ENCODE measurements at regions not wholly inside any gene's neighbourhood (a gene's known extent, or its start where the extent isn't known, plus 50 kb on each side); places are given as distances from the start of the nearest gene placed in this dataset.

- Histone ChIP-seq H3K4me1 (ENCODE audit: control insufficient read depth in 2 of 2, insufficient read depth in 2 of 2, low read length in 2 of 2) (no peaks in the 10 kb centered on the region), H3K4me3 (ENCODE audit: control extremely low read depth in 1 of 5, extremely low read depth in 1 of 5, insufficient read depth in 1 of 5, low read depth in 2 of 5, low read length in 4 of 5) (no peak overlapping the region), H3K36me3 (replicated peaks in 1 of 2; ENCODE audit: control extremely low read depth in 1 of 2, control insufficient read depth in 1 of 2, extremely low read depth in 1 of 2, insufficient read depth in 2 of 2, low read length in 1 of 2) (no peaks in the 10 kb centered on the region), H3K4me2 (replicated peaks; ENCODE audit: low read depth, low read length, poor library complexity, severe bottlenecking) (no peak overlapping the region), H2AFZ (ENCODE audit: insufficient read depth, low read depth, low read length, poor library complexity, severe bottlenecking) (no peak overlapping the region), H3K27me3 (replicated peaks in 1 of 4; ENCODE audit: control extremely low read depth in 1 of 4, control insufficient read depth in 3 of 4, insufficient read depth in 4 of 4, low read length in 3 of 4) (no peaks in the 10 kb centered on the region), H3K9ac (ENCODE audit: low read length) (no peak overlapping the region), H4K20me1 (ENCODE audit: control insufficient read depth, insufficient read depth, low read length, poor library complexity, severe bottlenecking) (no peaks in the 10 kb centered on the region), H3K9me3 (ENCODE audit: control extremely low read depth in 1 of 3, control insufficient read depth in 2 of 3, insufficient read depth in 1 of 3, low read length in 2 of 3) (peaks cover 0 to 1% (median 0%) of the 10 kb centered on the region in 3 donors), H3K79me2 (ENCODE audit: control insufficient read depth, insufficient read depth, low read length) (no peaks in the 10 kb centered on the region), H3K27ac (ENCODE audit: low read length in 2 of 2) (no peak overlapping the region)
- Mint-ChIP-seq H3K27ac (no peak overlapping the region), H3K4me3 (no peak overlapping the region), H3K4me1 (no peaks in the 10 kb centered on the region), H3K9me3 (ENCODE audit: insufficient read depth) (peaks cover 4% of the 10 kb centered on the region), H3K27me3 (no peaks in the 10 kb centered on the region)
- TF ChIP-seq EZH2 (IDR thresholded peaks at IDR 0.05; ENCODE audit: borderline replicate concordance, insufficient read depth, low read depth, low read length, poor library complexity, severe bottlenecking) (no peak), CTCF (IDR thresholded peaks at IDR 0.05) (no peak)
- DNase-seq (no peak), ATAC-seq (ENCODE audit: low read depth) (no peak)
- intact Hi-C loops (cut with micrococcal nuclease) = no loop called here
- ChIA-PET CTCF (interaction anchor here (0.6 kb wide), 1 partner anchor 40 kb away, joined by 3 read pairs; no protein-coding TSS in a partner anchor), POLR2A (no interaction called here)
- 80% methylated on average over 1 of the region's 3 CpGs for WGBS (ENCODE audit: insufficient coverage)
Measured at GRCh38 chr4:129839687-129840086, 743.7 kb downstream of the C4orf33 start.

GRCh38 chr4:129842096-129842495 lies 746.1 kb downstream of the C4orf33 start:
- CTCF ChIA-PET = no interaction called here
- no peak for DNase-seq

More at GRCh38 chr4:129842096-129842495, 746.1 kb downstream of the C4orf33 start:
- no peak overlapping the region for H3K27ac ChIP-seq (ENCODE audit: low read length in 2 of 2)
- no peak overlapping the region for H3K9ac ChIP-seq (ENCODE audit: low read length)
- H3K27me3 Mint-ChIP-seq = no peaks in the 10 kb centered on the region
- H2AFZ ChIP-seq (ENCODE audit: insufficient read depth, low read depth, low read length, poor library complexity, severe bottlenecking) = no peak overlapping the region
- H4K20me1 ChIP-seq (ENCODE audit: control insufficient read depth, insufficient read depth, low read length, poor library complexity, severe bottlenecking) = no peaks in the 10 kb centered on the region
- no peak overlapping the region for H3K4me3 Mint-ChIP-seq
- no peaks in the 10 kb centered on the region for H3K36me3 ChIP-seq (replicated peaks in 1 of 2; ENCODE audit: control extremely low read depth in 1 of 2, control insufficient read depth in 1 of 2, extremely low read depth in 1 of 2, insufficient read depth in 2 of 2, low read length in 1 of 2)
- intact Hi-C loops (cut with micrococcal nuclease) = no loop called here
- H3K4me1 ChIP-seq (ENCODE audit: control insufficient read depth in 2 of 2, insufficient read depth in 2 of 2, low read length in 2 of 2) = no peaks in the 10 kb centered on the region
- TF ChIP-seq EZH2 (IDR thresholded peaks at IDR 0.05; ENCODE audit: borderline replicate concordance, insufficient read depth, low read depth, low read length, poor library complexity, severe bottlenecking) = no peak
- no peak for TF ChIP-seq CTCF (IDR thresholded peaks at IDR 0.05)
- H3K4me2 ChIP-seq (replicated peaks; ENCODE audit: low read depth, low read length, poor library complexity, severe bottlenecking) = no peak overlapping the region
- no peaks in the 10 kb centered on the region for H3K4me1 Mint-ChIP-seq
- peaks cover 0 to 1% (median 0%) of the 10 kb centered on the region in 3 donors for H3K9me3 ChIP-seq (ENCODE audit: control extremely low read depth in 1 of 3, control insufficient read depth in 2 of 3, insufficient read depth in 1 of 3, low read length in 2 of 3)
- no peaks in the 10 kb centered on the region for H3K79me2 ChIP-seq (ENCODE audit: control insufficient read depth, insufficient read depth, low read length)
- ATAC-seq (ENCODE audit: low read depth) = no peak
- POLR2A ChIA-PET = no interaction called here
- H3K9me3 Mint-ChIP-seq (ENCODE audit: insufficient read depth) = peaks cover 4% of the 10 kb centered on the region
- WGBS (ENCODE audit: insufficient coverage) = 63% methylated on average over 3 of the region's 4 CpGs
- H3K27me3 ChIP-seq (replicated peaks in 1 of 4; ENCODE audit: control extremely low read depth in 1 of 4, control insufficient read depth in 3 of 4, insufficient read depth in 4 of 4, low read length in 3 of 4) = no peaks in the 10 kb centered on the region
- H3K27ac Mint-ChIP-seq = no peak overlapping the region
- H3K4me3 ChIP-seq (ENCODE audit: control extremely low read depth in 1 of 5, extremely low read depth in 1 of 5, insufficient read depth in 1 of 5, low read depth in 2 of 5, low read length in 4 of 5) = no peak overlapping the region

Data from B cell (primary cell).